ENCODE measurements at regions not wholly inside any gene's neighbourhood (a gene's known extent, or its start where the extent isn't known, plus 50 kb on each side); places are given as distances from the start of the nearest gene placed in this dataset.

DNA sequence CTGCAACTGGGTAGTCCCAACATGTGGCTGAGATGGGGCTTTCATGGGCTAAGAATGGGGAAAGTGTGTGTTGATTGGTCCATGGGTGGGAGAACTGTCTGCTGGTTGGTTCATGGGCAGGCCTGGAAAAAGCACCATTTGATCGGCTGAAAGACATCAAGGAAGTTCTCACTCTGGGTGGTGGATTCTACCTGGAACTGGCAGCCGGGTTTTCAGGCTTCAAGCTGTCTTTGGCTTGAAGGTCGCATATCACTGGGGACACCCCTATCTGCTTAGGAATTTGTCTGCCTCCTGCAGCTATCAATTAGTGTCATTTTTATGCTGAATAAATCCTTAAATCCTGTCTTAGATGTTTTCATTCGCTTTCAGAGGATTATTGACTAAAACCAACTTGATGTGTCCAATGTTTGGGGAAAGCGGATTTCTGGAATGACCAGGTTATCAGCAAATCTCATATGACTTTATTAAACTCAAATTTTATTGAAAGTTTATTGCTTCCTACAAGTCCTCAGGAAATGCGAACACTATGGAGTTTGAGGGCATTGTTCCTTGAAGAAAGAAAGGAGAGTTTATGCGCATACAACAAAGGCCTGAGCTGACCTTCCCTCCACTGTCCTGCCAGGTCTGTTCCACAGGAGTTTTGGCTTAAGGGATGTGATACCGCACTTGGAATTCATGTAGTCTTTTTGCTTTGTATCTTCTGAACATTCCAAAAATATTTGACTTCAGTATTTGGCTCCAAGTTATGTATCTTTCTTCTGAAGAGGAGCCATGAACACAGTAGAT lies 451.1 kb downstream of the TUSC1 start:
- in situ Hi-C loops (cut with HindIII; ENCODE audit: low sequenced_read_pairs) = no loop called here
- H3K4me3 ChIP-seq (ENCODE audit: low read depth, low read length) = no peak overlapping the region
- no peak for DNase-seq (ENCODE audit: low read depth)
- TF ChIP-seq, protein P1, sequence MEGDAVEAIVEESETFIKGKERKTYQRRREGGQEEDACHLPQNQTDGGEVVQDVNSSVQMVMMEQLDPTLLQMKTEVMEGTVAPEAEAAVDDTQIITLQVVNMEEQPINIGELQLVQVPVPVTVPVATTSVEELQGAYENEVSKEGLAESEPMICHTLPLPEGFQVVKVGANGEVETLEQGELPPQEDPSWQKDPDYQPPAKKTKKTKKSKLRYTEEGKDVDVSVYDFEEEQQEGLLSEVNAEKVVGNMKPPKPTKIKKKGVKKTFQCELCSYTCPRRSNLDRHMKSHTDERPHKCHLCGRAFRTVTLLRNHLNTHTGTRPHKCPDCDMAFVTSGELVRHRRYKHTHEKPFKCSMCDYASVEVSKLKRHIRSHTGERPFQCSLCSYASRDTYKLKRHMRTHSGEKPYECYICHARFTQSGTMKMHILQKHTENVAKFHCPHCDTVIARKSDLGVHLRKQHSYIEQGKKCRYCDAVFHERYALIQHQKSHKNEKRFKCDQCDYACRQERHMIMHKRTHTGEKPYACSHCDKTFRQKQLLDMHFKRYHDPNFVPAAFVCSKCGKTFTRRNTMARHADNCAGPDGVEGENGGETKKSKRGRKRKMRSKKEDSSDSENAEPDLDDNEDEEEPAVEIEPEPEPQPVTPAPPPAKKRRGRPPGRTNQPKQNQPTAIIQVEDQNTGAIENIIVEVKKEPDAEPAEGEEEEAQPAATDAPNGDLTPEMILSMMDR (IDR thresholded peaks at IDR 0.05; ENCODE audit: low read depth, low read length, missing control alignments) = no peak

DNA sequence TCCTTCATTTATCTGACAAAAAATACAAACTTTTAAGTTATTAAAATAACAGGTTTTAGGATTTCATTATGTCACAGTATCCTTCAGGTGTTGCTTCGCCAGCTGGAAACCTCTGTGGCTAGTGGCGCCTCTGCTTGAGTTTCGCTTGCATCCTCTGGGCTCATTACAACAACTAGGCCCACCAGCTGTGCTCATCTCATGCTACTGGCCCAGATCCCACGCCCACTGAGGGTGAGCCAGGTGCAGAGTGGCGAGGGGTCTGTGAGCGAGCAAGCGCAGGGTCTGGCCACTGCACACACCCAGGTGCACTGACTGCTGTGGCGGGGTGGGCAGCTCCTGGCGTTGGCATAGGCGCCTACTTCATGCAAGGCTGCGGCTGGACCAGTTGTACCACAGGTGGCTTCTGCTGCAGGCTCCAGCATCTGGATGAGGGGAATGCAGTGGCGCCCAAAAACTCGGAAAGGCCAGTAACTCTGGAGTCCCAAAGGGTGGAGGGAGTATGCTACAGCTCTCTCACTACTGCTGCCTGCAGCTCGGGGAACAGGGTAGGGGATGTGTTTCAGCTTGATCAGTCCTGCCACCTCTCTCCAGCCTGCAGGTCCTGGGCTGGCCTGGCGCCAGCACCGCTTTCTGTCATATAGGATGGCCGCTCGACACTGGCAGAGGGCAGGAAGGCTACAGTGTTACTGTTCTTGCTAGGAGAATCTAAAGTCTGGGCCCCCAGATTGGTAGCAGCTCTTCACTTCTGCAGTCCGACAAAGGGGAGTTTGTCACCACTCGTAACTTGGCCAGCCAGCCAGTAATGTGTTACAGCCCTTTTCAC lies 452.1 kb downstream of the TUSC1 start:
- TF ChIP-seq, protein P1 (IDR thresholded peaks at IDR 0.05; ENCODE audit: low read depth, low read length, missing control alignments) = no peak
- no peak overlapping the region for H3K4me3 ChIP-seq (ENCODE audit: low read depth, low read length)
- DNase-seq (ENCODE audit: low read depth) = no peak
- in situ Hi-C loops (cut with HindIII; ENCODE audit: low sequenced_read_pairs) = no loop called here

DNA sequence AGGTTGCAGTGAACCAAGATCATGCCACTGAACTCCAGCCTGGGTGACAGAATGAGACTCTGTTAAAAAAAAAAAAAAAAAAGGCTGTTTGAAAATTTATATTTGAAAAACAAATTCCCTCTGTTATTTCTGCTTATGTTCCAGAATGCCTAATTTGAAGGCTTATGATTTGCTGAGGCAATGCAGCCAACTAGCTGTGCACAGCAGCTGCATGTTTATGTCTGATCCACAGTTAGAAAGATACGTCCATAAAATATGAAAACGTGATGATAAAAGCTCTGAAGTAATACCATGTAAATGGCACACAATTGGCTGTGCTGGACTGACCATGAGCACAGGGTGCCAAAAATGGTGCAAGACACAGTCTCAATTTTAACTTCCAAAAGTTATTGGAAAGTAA lies 453.2 kb downstream of the TUSC1 start:
- no peak overlapping the region for H3K4me3 ChIP-seq (ENCODE audit: low read depth, low read length)
- TF ChIP-seq, protein P1 (IDR thresholded peaks at IDR 0.05; ENCODE audit: low read depth, low read length, missing control alignments) = no peak
- in situ Hi-C loops (cut with HindIII; ENCODE audit: low sequenced_read_pairs) = no loop called here
- DNase-seq (ENCODE audit: low read depth) = no peak

DNA sequence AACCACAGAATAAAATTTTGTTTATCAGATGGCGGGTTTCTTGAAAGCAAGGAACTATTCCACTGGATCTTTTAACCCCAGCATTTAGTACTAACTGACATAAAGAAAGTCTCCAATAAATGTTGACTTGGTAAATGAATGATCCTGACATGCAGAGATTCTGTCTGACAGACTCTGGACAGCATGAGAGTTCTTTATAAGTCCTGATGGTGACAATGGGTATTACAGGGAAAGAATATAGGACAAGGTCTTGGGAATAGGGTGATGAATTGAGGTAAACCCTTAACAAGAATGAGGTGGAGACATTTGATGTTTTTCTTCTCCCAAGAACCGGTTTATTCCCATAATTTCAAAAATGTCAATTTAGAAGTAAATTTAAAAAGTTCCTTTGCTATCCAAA lies 453.9 kb downstream of the TUSC1 start:
- in situ Hi-C loops (cut with HindIII; ENCODE audit: low sequenced_read_pairs) = no loop called here
- TF ChIP-seq, protein P1 (IDR thresholded peaks at IDR 0.05; ENCODE audit: low read depth, low read length, missing control alignments) = no peak
- DNase-seq (ENCODE audit: low read depth) = no peak
- no peak overlapping the region for H3K4me3 ChIP-seq (ENCODE audit: low read depth, low read length)

DNA sequence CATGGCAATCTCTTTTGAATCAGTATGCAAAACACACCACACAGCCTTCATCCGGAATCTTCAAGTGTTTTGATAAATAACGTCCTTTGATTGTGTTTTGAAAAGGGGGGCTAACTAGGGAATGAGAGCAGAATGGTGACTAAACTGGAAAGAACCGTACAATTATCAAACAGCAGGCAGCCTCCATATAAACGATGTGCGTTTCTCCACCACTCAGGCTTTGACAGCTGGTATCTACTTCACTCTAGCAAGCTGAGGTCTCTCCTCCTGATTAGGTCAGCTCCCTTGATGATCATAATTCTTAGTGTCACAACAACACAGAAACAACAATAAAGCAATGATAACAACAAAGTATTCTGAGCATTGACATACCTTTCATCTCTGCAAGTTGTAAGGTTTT lies 465.9 kb downstream of the TUSC1 start:
- DNase-seq (ENCODE audit: low read depth) = no peak
- in situ Hi-C loops (cut with HindIII; ENCODE audit: low sequenced_read_pairs) = no loop called here
- no peak overlapping the region for H3K4me3 ChIP-seq (ENCODE audit: low read depth, low read length)
- TF ChIP-seq, protein P1 (IDR thresholded peaks at IDR 0.05; ENCODE audit: low read depth, low read length, missing control alignments) = no peak

DNA sequence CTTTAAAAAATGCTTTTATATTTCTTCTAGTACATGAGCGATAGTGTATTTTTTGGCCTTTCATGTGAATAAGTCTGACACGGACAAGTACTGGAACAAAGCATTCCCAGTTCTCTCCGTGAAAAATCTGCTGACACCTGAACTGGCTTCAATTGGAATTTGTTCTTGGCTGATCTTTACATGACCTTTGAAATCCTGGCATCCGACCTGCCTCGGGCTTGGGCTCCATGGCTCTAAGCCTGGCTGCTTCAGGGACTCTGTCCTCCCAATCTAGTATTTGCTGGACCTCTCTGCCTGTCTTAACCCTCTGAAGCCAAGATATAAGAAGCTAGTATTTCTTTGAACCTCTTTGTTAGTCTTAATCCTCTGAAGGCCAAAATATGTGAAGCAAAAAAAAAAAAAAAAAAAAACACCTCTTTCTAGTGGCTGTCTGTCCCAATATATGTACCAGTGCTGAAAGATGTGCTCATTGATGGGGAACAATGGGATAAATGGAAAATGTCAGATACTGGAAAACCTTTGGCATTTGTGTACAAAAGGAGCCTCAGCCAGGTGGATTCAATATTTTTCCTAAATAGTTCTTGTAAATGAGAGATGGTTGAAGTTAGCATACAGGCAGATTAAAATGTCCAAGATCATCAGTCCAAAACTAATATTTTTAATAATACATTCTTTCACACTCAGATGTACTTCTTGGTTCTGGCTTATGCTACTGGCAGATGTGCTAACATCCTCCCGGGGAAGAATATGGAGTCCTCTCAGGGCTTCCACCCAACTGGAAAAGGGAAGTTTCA lies 470.6 kb downstream of the TUSC1 start:
- H3K4me3 ChIP-seq (ENCODE audit: low read depth, low read length) = no peak overlapping the region
- in situ Hi-C loops (cut with HindIII; ENCODE audit: low sequenced_read_pairs) = no loop called here
- no peak for DNase-seq (ENCODE audit: low read depth)
- TF ChIP-seq, protein P1 (IDR thresholded peaks at IDR 0.05; ENCODE audit: low read depth, low read length, missing control alignments) = no peak

Data from astrocyte of the cerebellum (primary cell).